Caco-2 (cell line): ENCODE measurements at regions not wholly inside any gene's neighbourhood (a gene's known extent, or its start where the extent isn't known, plus 50 kb on each side); places are given as distances from the start of the nearest gene placed in this dataset.

Experiments
- BruUV-seq: library from RNA; stranded (reverse); fragments of 400-500 nt; replicated peaks from 2 replicates; lab custom pipeline; 2021; lab: Mats Ljungman, UMichigan
- CTCF ChIA-PET: fragments of 300-600 bp; sonication (Branson Sonifier 250); formaldehyde crosslinking; loops from one replicate; lab custom pipeline; 2022; ENCODE audit warnings: antibody characterized with exemption; lab: Charles Lee
- POLR2A ChIA-PET: fragments of 300-600 bp; sonication (Branson Sonifier 250); formaldehyde crosslinking; loops from one replicate; lab custom pipeline; 2022; ENCODE audit warnings: antibody characterized with exemption; lab: Charles Lee
- DNase-seq, 2 experiments: peaks; one replicate each; pipeline versions ENCODE4 v3.0.0 to v3.0.0-alpha.2; 2020 to 2022
- H3K27me3 ChIP-seq: replicated peaks from 2 replicates; pipeline ENCODE4 v1.6.0; 2011; ENCODE audit warnings: low read length; ENCODE audit not compliant: control insufficient read depth, insufficient read depth
- H3K36me3 ChIP-seq: 2 replicates; pipeline ENCODE4 v1.5.1; 2011; ENCODE audit warnings: low read length; ENCODE audit not compliant: control insufficient read depth, insufficient read depth
- H3K4me1 ChIP-seq: fragments of 250-450 bp; sonication (Bioruptor Pico); 2 replicates; pipeline ENCODE4 v1.5.1; 2020; ENCODE audit warnings: mild to moderate bottlenecking
- H3K4me3 ChIP-seq: 2 replicates; pipeline ENCODE4 v1.5.1; 2011; ENCODE audit warnings: low read depth, mild to moderate bottlenecking, control low read depth, low read length
- H3K9me3 ChIP-seq: fragments of 250-450 bp; sonication (Bioruptor Pico); 2 replicates; pipeline ENCODE4 v1.5.1; 2020; ENCODE audit warnings: mild to moderate bottlenecking, moderate library complexity
- H3K27ac Mint-ChIP-seq: one replicate; pipeline ENCODE4 v1.8.0; 2022; ENCODE audit warnings: mixed read lengths; ENCODE audit not compliant: unreplicated experiment
- H3K27me3 Mint-ChIP-seq: one replicate; pipeline ENCODE4 v1.8.0; 2022; ENCODE audit warnings: mixed read lengths; ENCODE audit not compliant: insufficient read depth, unreplicated experiment
- H3K36me3 Mint-ChIP-seq: one replicate; pipeline ENCODE4 v1.8.0; 2022; ENCODE audit warnings: mild to moderate bottlenecking, mixed read lengths; ENCODE audit not compliant: insufficient read depth, unreplicated experiment
- H3K4me1 Mint-ChIP-seq: one replicate; pipeline ENCODE4 v1.8.0; 2022; ENCODE audit warnings: low read depth, mixed read lengths; ENCODE audit not compliant: unreplicated experiment
- H3K4me3 Mint-ChIP-seq: one replicate; pipeline ENCODE4 v1.8.0; 2022; ENCODE audit warnings: mild to moderate bottlenecking, moderate library complexity, mixed read lengths; ENCODE audit not compliant: unreplicated experiment
- H3K9me3 Mint-ChIP-seq: one replicate; pipeline ENCODE4 v1.8.0; 2022; ENCODE audit warnings: mixed read lengths; ENCODE audit not compliant: unreplicated experiment
- intact Hi-C: fragments of 100-400 bp; cut with micrococcal nuclease; formaldehyde crosslinking; loops from one replicate; pipeline ENCODE4 v1.10.0; 2022; ENCODE audit not compliant: unreplicated experiment
- TF ChIP-seq, protein P1 (sequence below), 2 experiments: fragments of 200-600 bp in 1 of 2; IDR thresholded peaks; 1 replicate in 1 of 2; 2 replicates in 1 of 2; pipeline versions ENCODE4 v1.5.1 to v1.8.0; 2011 to 2022; ENCODE audit warnings: antibody characterized with exemption in 1 of 2, control low read depth in 1 of 2, inconsistent platforms in 1 of 2, low read depth in 1 of 2, low read length in 1 of 2, mild to moderate bottlenecking in 1 of 2, moderate library complexity in 1 of 2; ENCODE audit not compliant: insufficient read depth in 1 of 2, severe bottlenecking in 1 of 2, unreplicated experiment in 1 of 2

DNA sequence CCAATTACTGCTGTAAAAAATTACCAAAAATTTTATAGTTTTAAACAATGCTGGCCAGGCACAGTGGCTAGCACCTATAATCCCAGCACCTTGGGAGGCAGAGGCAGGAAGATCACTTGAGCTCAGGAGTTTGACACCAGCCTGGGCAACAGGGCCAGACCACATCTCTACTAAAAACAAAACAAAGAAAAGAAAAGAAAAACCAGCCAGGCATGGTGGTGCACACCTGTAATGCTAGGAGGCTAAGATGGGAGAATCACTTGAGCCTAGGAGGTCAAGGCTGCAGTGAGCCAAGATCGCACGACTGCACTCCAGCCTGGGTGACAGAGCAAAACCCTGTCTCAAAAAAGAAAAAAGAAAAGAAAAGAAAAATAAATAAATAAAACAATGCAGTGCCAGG lies 54.0 kb upstream of the ARID2 start:
- Histone ChIP-seq H3K4me1 (peaks cover 21% of the 10 kb centered on the region), H3K9me3 (no peaks in the 10 kb centered on the region), H3K36me3 (no peaks in the 10 kb centered on the region), H3K27me3 (no peaks in the 10 kb centered on the region), H3K4me3 (no peak overlapping the region)
- intact Hi-C loops = no loop called here
- no peaks in the 10 kb centered on the region for H3K27me3 Mint-ChIP-seq
- H3K9me3 Mint-ChIP-seq = no peaks in the 10 kb centered on the region
- no peak overlapping the region for H3K4me3 Mint-ChIP-seq
- DNase-seq = no peak
- no peak overlapping the region for H3K27ac Mint-ChIP-seq
- ChIA-PET POLR2A (no interaction called here), CTCF (no interaction called here)
- BruUV-seq = no TSS peak
- H3K4me1 Mint-ChIP-seq = no peaks in the 10 kb centered on the region
- TF ChIP-seq, protein P1, sequence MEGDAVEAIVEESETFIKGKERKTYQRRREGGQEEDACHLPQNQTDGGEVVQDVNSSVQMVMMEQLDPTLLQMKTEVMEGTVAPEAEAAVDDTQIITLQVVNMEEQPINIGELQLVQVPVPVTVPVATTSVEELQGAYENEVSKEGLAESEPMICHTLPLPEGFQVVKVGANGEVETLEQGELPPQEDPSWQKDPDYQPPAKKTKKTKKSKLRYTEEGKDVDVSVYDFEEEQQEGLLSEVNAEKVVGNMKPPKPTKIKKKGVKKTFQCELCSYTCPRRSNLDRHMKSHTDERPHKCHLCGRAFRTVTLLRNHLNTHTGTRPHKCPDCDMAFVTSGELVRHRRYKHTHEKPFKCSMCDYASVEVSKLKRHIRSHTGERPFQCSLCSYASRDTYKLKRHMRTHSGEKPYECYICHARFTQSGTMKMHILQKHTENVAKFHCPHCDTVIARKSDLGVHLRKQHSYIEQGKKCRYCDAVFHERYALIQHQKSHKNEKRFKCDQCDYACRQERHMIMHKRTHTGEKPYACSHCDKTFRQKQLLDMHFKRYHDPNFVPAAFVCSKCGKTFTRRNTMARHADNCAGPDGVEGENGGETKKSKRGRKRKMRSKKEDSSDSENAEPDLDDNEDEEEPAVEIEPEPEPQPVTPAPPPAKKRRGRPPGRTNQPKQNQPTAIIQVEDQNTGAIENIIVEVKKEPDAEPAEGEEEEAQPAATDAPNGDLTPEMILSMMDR (IDR thresholded peaks at IDR 0.05; ENCODE audit: insufficient read depth in 1 of 2, low read depth in 1 of 2, low read length in 1 of 2, severe bottlenecking in 1 of 2, unreplicated experiment in 1 of 2) = no peak
- H3K36me3 Mint-ChIP-seq = no peaks in the 10 kb centered on the region
